ENCODE measurements at regions not wholly inside any gene's neighbourhood (a gene's known extent, or its start where the extent isn't known, plus 50 kb on each side); places are given as distances from the start of the nearest gene placed in this dataset.
A peak's percentile ranks its signal among the peaks of the same experiment; 100 is the strongest.

DNA sequence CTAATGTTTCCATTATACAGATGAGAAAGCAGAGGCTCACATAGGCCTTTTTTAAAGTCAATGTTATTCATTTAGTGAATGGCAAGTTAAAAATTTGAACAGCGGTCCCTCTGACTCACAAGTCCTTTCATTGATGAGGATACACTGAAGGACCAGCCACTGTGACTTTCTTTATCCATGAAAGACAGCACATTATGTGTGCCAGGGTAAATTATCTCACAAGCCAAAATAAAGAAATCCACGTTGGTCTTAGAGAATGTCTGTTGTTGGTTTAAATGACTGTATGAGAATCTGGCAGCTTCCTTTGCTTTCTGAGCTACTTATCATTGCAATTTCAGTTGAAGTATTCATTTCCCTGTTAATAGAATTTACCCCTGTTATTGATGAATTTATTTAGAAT, 485.1 kb downstream of the TBL1XR1 start:
- H3K4me3 ChIP-seq (ENCODE audit: low read length in 2 of 2), result no peak overlapping the region
- H3K27ac ChIP-seq (ENCODE audit: low read depth in 1 of 2, low read length in 2 of 2), result no peak overlapping the region
- 7 to 11% methylated on average over 2 of the region's 2 CpGs for WGBS, 2 donors
- intact Hi-C loops (cut with DNase I), result no loop called here
- H3K27me3 ChIP-seq (ENCODE audit: control insufficient read depth in 1 of 2, insufficient read depth in 2 of 2, low read length in 1 of 2), result no peaks in the 10 kb centered on the region
- H3K36me3 ChIP-seq (ENCODE audit: control insufficient read depth in 1 of 2, insufficient read depth in 2 of 2, low read length in 1 of 2), result no peaks in the 10 kb centered on the region
- no peaks in the 10 kb centered on the region for H3K9me3 ChIP-seq (ENCODE audit: control insufficient read depth, low read length)
- DNase-seq (no peak), ATAC-seq (ENCODE audit: low FRiP score) (no peak)
- H3K4me1 ChIP-seq (ENCODE audit: control insufficient read depth in 1 of 2, insufficient read depth in 2 of 2, low read length in 2 of 2), result no peaks in the 10 kb centered on the region

GRCh38 chr3:176699288-176699687, 498.0 kb downstream of the TBL1XR1 start:
- Histone ChIP-seq H3K27me3 (ENCODE audit: control insufficient read depth in 1 of 2, insufficient read depth in 2 of 2, low read length in 1 of 2) (no peaks in the 10 kb centered on the region), H3K36me3 (ENCODE audit: control insufficient read depth in 1 of 2, insufficient read depth in 2 of 2, low read length in 1 of 2) (no peaks in the 10 kb centered on the region), H3K4me3 (ENCODE audit: low read length in 2 of 2) (no peak overlapping the region), H3K9me3 (ENCODE audit: control insufficient read depth, low read length) (no peaks in the 10 kb centered on the region), H3K4me1 (ENCODE audit: control insufficient read depth in 1 of 2, insufficient read depth in 2 of 2, low read length in 2 of 2) (peaks cover 0 to 2% of the 10 kb centered on the region in 2 donors), H3K27ac (ENCODE audit: low read depth in 1 of 2, low read length in 2 of 2) (no peak overlapping the region)
- ATAC-seq (ENCODE audit: low FRiP score) (no peak), DNase-seq (no peak)
- intact Hi-C loops (cut with DNase I), result no loop called here
- 7% methylated on average over 4 of the region's 4 CpGs for WGBS, 2 donors

GRCh38 chr3:176697284-176697889, 499.9 kb downstream of the TBL1XR1 start:
- no peak overlapping the region for H3K4me3 ChIP-seq (ENCODE audit: low read length in 2 of 2)
- H3K27ac ChIP-seq (ENCODE audit: low read depth in 1 of 2, low read length in 2 of 2), result no peak overlapping the region
- peaks cover 0 to 2% of the 10 kb centered on the region in 2 donors for H3K4me1 ChIP-seq (ENCODE audit: control insufficient read depth in 1 of 2, insufficient read depth in 2 of 2, low read length in 2 of 2)
- WGBS, 2 donors, result 87% methylated on average over 9 of the region's 9 CpGs
- ATAC-seq (ENCODE audit: low FRiP score) (no peak), DNase-seq (no peak)
- H3K27me3 ChIP-seq (ENCODE audit: control insufficient read depth in 1 of 2, insufficient read depth in 2 of 2, low read length in 1 of 2), result no peaks in the 10 kb centered on the region
- no peaks in the 10 kb centered on the region for H3K36me3 ChIP-seq (ENCODE audit: control insufficient read depth in 1 of 2, insufficient read depth in 2 of 2, low read length in 1 of 2)
- H3K9me3 ChIP-seq (ENCODE audit: control insufficient read depth, low read length), result no peaks in the 10 kb centered on the region
- intact Hi-C loops (cut with DNase I), result no loop called here

DNA sequence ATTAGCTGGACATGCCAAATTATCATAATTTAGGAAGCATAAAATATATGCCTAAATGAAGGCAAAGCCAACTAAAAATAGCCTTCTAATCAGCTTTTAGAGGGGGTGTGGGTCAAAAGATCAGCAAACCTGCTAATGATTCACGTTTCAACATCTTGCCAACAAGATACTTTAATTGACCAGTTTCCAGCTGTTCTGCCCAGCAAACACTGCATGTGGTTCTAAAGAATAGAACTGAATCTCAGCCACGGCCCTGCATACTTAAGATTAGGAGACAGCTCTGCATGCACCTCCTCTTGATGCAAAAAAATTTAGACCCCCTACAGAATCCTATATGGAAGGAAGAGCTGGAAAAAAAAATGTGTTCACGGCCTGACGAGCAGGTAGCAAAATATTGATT, 500.5 kb downstream of the TBL1XR1 start:
- intact Hi-C loops (cut with DNase I), result no loop called here

GRCh38 chr3:176692966-176693785, 504.1 kb downstream of the TBL1XR1 start:
- H3K4me1 ChIP-seq (ENCODE audit: control insufficient read depth in 1 of 2, insufficient read depth in 2 of 2, low read length in 2 of 2), result no peaks in the 10 kb centered on the region
- intact Hi-C loops (cut with DNase I), result no loop called here
- DNase-seq, result peak in 1 of 2 donors; percentile 12
- ATAC-seq (ENCODE audit: low FRiP score), result no peak
- peaks cover 0 to 3% of the 10 kb centered on the region in 2 donors for H3K27me3 ChIP-seq (ENCODE audit: control insufficient read depth in 1 of 2, insufficient read depth in 2 of 2, low read length in 1 of 2)
- H3K9me3 ChIP-seq (ENCODE audit: control insufficient read depth, low read length), result no peaks in the 10 kb centered on the region
- WGBS, 2 donors, result 95 to 96% methylated on average over 4 of the region's 4 CpGs
- no peak overlapping the region for H3K4me3 ChIP-seq (ENCODE audit: low read length in 2 of 2)
- no peaks in the 10 kb centered on the region for H3K36me3 ChIP-seq (ENCODE audit: control insufficient read depth in 1 of 2, insufficient read depth in 2 of 2, low read length in 1 of 2)
- H3K27ac ChIP-seq (ENCODE audit: low read depth in 1 of 2, low read length in 2 of 2), result no peak overlapping the region

More for the DNA sequence above, 500.5 kb downstream of the TBL1XR1 start:
- no peaks in the 10 kb centered on the region for H3K36me3 ChIP-seq (ENCODE audit: control insufficient read depth in 1 of 2, insufficient read depth in 2 of 2, low read length in 1 of 2)
- ATAC-seq (ENCODE audit: low FRiP score) (no peak), DNase-seq (no peak)
- H3K27me3 ChIP-seq (ENCODE audit: control insufficient read depth in 1 of 2, insufficient read depth in 2 of 2, low read length in 1 of 2), result no peaks in the 10 kb centered on the region
- WGBS, 2 donors, result 10 to 22% methylated on average over 4 of the region's 4 CpGs
- no peaks in the 10 kb centered on the region for H3K9me3 ChIP-seq (ENCODE audit: control insufficient read depth, low read length)
- no peak overlapping the region for H3K27ac ChIP-seq (ENCODE audit: low read depth in 1 of 2, low read length in 2 of 2)
- no peak overlapping the region for H3K4me3 ChIP-seq (ENCODE audit: low read length in 2 of 2)
- H3K4me1 ChIP-seq (ENCODE audit: control insufficient read depth in 1 of 2, insufficient read depth in 2 of 2, low read length in 2 of 2), result peaks cover 0 to 2% of the 10 kb centered on the region in 2 donors

DNA sequence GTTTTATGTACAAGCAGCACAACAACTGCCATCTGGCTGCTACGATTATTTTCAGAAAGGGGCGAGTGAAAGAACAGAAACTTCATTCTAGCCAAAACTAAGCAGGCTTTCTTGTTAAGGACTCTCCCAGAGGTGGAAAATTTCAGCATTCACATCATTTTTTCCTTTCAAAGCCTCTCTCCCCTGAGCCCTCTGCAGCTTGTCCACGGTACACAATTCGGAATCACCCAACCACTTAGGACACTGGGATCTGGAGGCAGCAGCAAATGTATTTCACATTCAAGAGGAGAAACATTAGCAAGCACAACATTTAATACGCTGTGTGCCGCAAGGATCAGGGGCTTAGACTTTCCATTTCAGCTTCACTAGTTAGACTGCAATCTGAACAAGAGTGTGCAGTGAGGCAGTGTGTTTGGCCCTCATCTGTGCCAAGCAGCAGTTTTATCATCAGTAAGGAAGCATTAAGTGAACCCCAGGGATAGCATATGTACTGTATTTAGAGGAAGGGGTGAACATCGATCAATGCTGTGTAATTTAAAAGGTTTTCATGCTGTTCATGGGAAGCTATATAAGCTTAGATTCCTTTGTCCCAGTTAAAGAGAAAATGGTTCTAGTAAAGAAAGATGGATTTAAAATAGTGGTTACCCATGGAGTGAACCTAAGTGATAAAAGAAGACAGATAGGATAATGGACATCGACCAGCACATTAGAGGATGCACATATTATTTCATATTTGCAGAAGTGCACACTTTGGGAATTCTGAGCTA, 504.9 kb downstream of the TBL1XR1 start:
- H3K27me3 ChIP-seq (ENCODE audit: control insufficient read depth in 1 of 2, insufficient read depth in 2 of 2, low read length in 1 of 2), result peaks cover 0 to 3% of the 10 kb centered on the region in 2 donors
- no peaks in the 10 kb centered on the region for H3K4me1 ChIP-seq (ENCODE audit: control insufficient read depth in 1 of 2, insufficient read depth in 2 of 2, low read length in 2 of 2)
- H3K4me3 ChIP-seq (ENCODE audit: low read length in 2 of 2), result no peak overlapping the region
- ATAC-seq (ENCODE audit: low FRiP score) (no peak), DNase-seq (no peak)
- no peaks in the 10 kb centered on the region for H3K9me3 ChIP-seq (ENCODE audit: control insufficient read depth, low read length)
- intact Hi-C loops (cut with DNase I), result no loop called here
- 40 to 48% methylated on average over 8 of the region's 8 CpGs for WGBS, 2 donors
- H3K36me3 ChIP-seq (ENCODE audit: control insufficient read depth in 1 of 2, insufficient read depth in 2 of 2, low read length in 1 of 2), result no peaks in the 10 kb centered on the region
- H3K27ac ChIP-seq (ENCODE audit: low read depth in 1 of 2, low read length in 2 of 2), result no peak overlapping the region

GRCh38 chr3:176690083-176690869, 507.0 kb downstream of the TBL1XR1 start:
- Histone ChIP-seq H3K4me3 (ENCODE audit: low read length in 2 of 2) (no peak overlapping the region), H3K36me3 (ENCODE audit: control insufficient read depth in 1 of 2, insufficient read depth in 2 of 2, low read length in 1 of 2) (no peaks in the 10 kb centered on the region), H3K27ac (ENCODE audit: low read depth in 1 of 2, low read length in 2 of 2) (no peak overlapping the region), H3K4me1 (ENCODE audit: control insufficient read depth in 1 of 2, insufficient read depth in 2 of 2, low read length in 2 of 2) (no peaks in the 10 kb centered on the region), H3K27me3 (ENCODE audit: control insufficient read depth in 1 of 2, insufficient read depth in 2 of 2, low read length in 1 of 2) (peaks cover 0 to 3% of the 10 kb centered on the region in 2 donors), H3K9me3 (ENCODE audit: control insufficient read depth, low read length) (no peaks in the 10 kb centered on the region)
- WGBS, 2 donors, result 79 to 82% methylated on average over 7 of the region's 7 CpGs
- intact Hi-C loops (cut with DNase I), result no loop called here
- DNase-seq (no peak), ATAC-seq (ENCODE audit: low FRiP score) (no peak)

- ATAC-seq (ENCODE audit: low FRiP score), result no peak
- peaks cover 0 to 3% of the 10 kb centered on the region in 2 donors for H3K27me3 ChIP-seq (ENCODE audit: control insufficient read depth in 1 of 2, insufficient read depth in 2 of 2, low read length in 1 of 2)
- no peaks in the 10 kb centered on the region for H3K9me3 ChIP-seq (ENCODE audit: control insufficient read depth, low read length)
- no peaks in the 10 kb centered on the region for H3K36me3 ChIP-seq (ENCODE audit: control insufficient read depth in 1 of 2, insufficient read depth in 2 of 2, low read length in 1 of 2)
- H3K27ac ChIP-seq (ENCODE audit: low read depth in 1 of 2, low read length in 2 of 2), result no peak overlapping the region
- 48 to 53% methylated on average over 2 of the region's 2 CpGs for WGBS, 2 donors
- H3K4me1 ChIP-seq (ENCODE audit: control insufficient read depth in 1 of 2, insufficient read depth in 2 of 2, low read length in 2 of 2), result no peaks in the 10 kb centered on the region
- DNase-seq, result no peak
- intact Hi-C loops (cut with DNase I), result no loop called here
- no peak overlapping the region for H3K4me3 ChIP-seq (ENCODE audit: low read length in 2 of 2)
Measured at GRCh38 chr3:176687754-176688153, 509.5 kb downstream of the TBL1XR1 start.

All from aorta (tissue), 5 donors.